Endothelial cell of umbilical vein (primary cell): ENCODE measurements at regions not wholly inside any gene's neighbourhood (a gene's known extent, or its start where the extent isn't known, plus 50 kb on each side); places are given as distances from the start of the nearest gene placed in this dataset.

ENCODE experiments used
- BruUV-seq: library from RNA; stranded (reverse); fragments of 400-500 nt; replicated peaks from 2 replicates; lab custom pipeline; 2021; lab: Mats Ljungman, UMichigan
- CTCF ChIA-PET: fragments of 300-600, 350-600 bp; sonication (Branson Sonifier 250); formaldehyde crosslinking; loops from one replicate; lab custom pipeline; 2021; ENCODE audit warnings: antibody characterized with exemption, inconsistent platforms; lab: Charles Lee
- POLR2A ChIA-PET: fragments of 300-600, 350-600 bp; sonication (Branson Sonifier 250); formaldehyde crosslinking; loops from one replicate; lab custom pipeline; 2021; ENCODE audit warnings: antibody characterized with exemption, inconsistent platforms; lab: Charles Lee
- DNase-seq: peaks from one replicate; pipeline ENCODE4 v3.0.0-alpha.2; 2011; ENCODE audit warnings: low read depth, low spot score
- FAIRE-seq: peaks from 2 replicates; lab custom pipeline; 2011; peaks lifted over from hg19 to GRCh38; lab: Jason Lieb, UNC
- H2AFZ ChIP-seq: 2 replicates; pipeline ENCODE4 v1.6.0; 2012; ENCODE audit warnings: low read depth, low read length, control low read depth, inconsistent platforms
- H3K27ac ChIP-seq: 2 replicates; pipeline ENCODE4 v1.5.1; 2011; ENCODE audit warnings: low read depth, mild to moderate bottlenecking, control low read depth, low read length, moderate library complexity; ENCODE audit not compliant: insufficient read depth
- H3K27me3 ChIP-seq, 2 experiments: 2 replicates each; pipeline versions ENCODE4 v1.6.0 to v1.6.1; 2011; ENCODE audit warnings: low read length in 2 of 2, mixed read lengths in 1 of 2; ENCODE audit not compliant: control insufficient read depth in 2 of 2, insufficient read depth in 2 of 2
- H3K36me3 ChIP-seq, 2 experiments: 2 replicates in 1 of 2; 3 replicates in 1 of 2; pipeline ENCODE4 v1.5.1; 2011; ENCODE audit warnings: low read length in 2 of 2, mild to moderate bottlenecking in 1 of 2, moderate library complexity in 1 of 2; ENCODE audit not compliant: control insufficient read depth in 2 of 2, insufficient read depth in 2 of 2; ENCODE audit errors: extremely low read depth in 1 of 2
- H3K4me1 ChIP-seq: 3 replicates; pipeline ENCODE4 v1.5.1; 2011; ENCODE audit warnings: mild to moderate bottlenecking, low read length; ENCODE audit not compliant: control insufficient read depth, insufficient read depth; ENCODE audit errors: extremely low read depth
- H3K4me2 ChIP-seq: 2 replicates; pipeline ENCODE4 v1.6.1; 2011; ENCODE audit warnings: low read length, control low read depth, mixed read lengths; ENCODE audit not compliant: insufficient read depth
- H3K4me3 ChIP-seq, 3 experiments: fragments of 200-600 bp in 1 of 3; sonication (generic), shearing (Covaris generic) in 1 of 3; replicated peaks in 1 of 3; 2 replicates each; pipeline ENCODE4 v1.5.1; 2011 to 2016; ENCODE audit warnings: control low read depth in 3 of 3, low read length in 3 of 3, mild to moderate bottlenecking in 2 of 3, inconsistent platforms in 1 of 3, low read depth in 1 of 3, moderate library complexity in 1 of 3; ENCODE audit not compliant: insufficient read depth in 1 of 3
- H3K79me2 ChIP-seq: 2 replicates; pipeline ENCODE4 v1.6.0; 2012; ENCODE audit warnings: low read length, inconsistent platforms; ENCODE audit not compliant: control insufficient read depth, insufficient read depth
- H3K9ac ChIP-seq: replicated peaks from 2 replicates; pipeline ENCODE3; 2011; ENCODE audit warnings: low read length, control low read depth; ENCODE audit not compliant: insufficient read depth; ENCODE audit errors: extremely low read depth
- H3K9me1 ChIP-seq: replicated peaks from 3 replicates; pipeline ENCODE4 v1.6.0; 2011; ENCODE audit warnings: mild to moderate bottlenecking, low read length; ENCODE audit not compliant: control insufficient read depth, insufficient read depth; ENCODE audit errors: extremely low read depth
- H3K9me3 ChIP-seq: replicated peaks from 2 replicates; pipeline ENCODE4 v1.5.1; 2012; ENCODE audit warnings: low read length, inconsistent platforms; ENCODE audit not compliant: control insufficient read depth, insufficient read depth
- H4K20me1 ChIP-seq: replicated peaks from 2 replicates; pipeline ENCODE3; 2011; ENCODE audit warnings: mild to moderate bottlenecking, low read length; ENCODE audit not compliant: control insufficient read depth, insufficient read depth; ENCODE audit errors: extremely low read depth
- EZH2 ChIP-seq: IDR thresholded peaks from 2 replicates; pipeline ENCODE4 v1.6.1; 2012; ENCODE audit warnings: borderline replicate concordance, low read depth, mild to moderate bottlenecking, moderate library complexity, low read length, inconsistent platforms; ENCODE audit not compliant: severe bottlenecking
- FOS ChIP-seq: IDR thresholded peaks from 2 replicates; pipeline ENCODE4 v1.6.1; 2011; ENCODE audit warnings: mild to moderate bottlenecking, low read length, moderate library complexity, borderline replicate concordance; ENCODE audit not compliant: insufficient read depth
- GATA2 ChIP-seq: IDR thresholded peaks from 2 replicates; pipeline ENCODE4 v1.7.0; 2011; ENCODE audit warnings: low read depth, mild to moderate bottlenecking, moderate library complexity, mixed read lengths, low read length; ENCODE audit not compliant: insufficient read length, insufficient read depth
- JUN ChIP-seq: IDR thresholded peaks from 2 replicates; pipeline ENCODE4 v1.6.1; 2011; ENCODE audit warnings: borderline replicate concordance, low read depth; ENCODE audit not compliant: insufficient read length, insufficient read depth
- MYC ChIP-seq: IDR thresholded peaks from one replicate; pipeline ENCODE4 v1.6.1; 2011; ENCODE audit warnings: mild to moderate bottlenecking, low read depth, low read length
- POLR2A ChIP-seq: IDR thresholded peaks from 2 replicates; pipeline ENCODE4 v1.6.1; 2012; ENCODE audit warnings: low read depth, mild to moderate bottlenecking, control low read depth, low read length
- POLR2AphosphoS5 ChIP-seq: IDR thresholded peaks from 2 replicates; pipeline ENCODE4 v1.6.1; 2012; ENCODE audit warnings: low read depth, mild to moderate bottlenecking, control low read depth, low read length, moderate library complexity; ENCODE audit not compliant: insufficient read depth
- dilution Hi-C: fragments of 300-500 bp; cut with MboI; formaldehyde crosslinking; loops from one replicate; pipeline ENCODE4 v1.15.0; 2019; ENCODE audit warnings: low sequenced_read_pairs; ENCODE audit not compliant: extremely low pct_ligation_motif_present
- intact Hi-C: fragments of 100-400 bp; cut with micrococcal nuclease; formaldehyde crosslinking; loops from one replicate; pipeline ENCODE4 v1.10.0; 2022
- TF ChIP-seq, protein P1 (sequence below), 2 donors: IDR thresholded peaks; 1 replicate in 1 of 2; 2 replicates in 1 of 2; pipeline ENCODE4 v1.5.1; 2011; ENCODE audit warnings: low read length in 2 of 2, mild to moderate bottlenecking in 2 of 2, moderate library complexity in 2 of 2, control low read depth in 1 of 2, inconsistent platforms in 1 of 2, low read depth in 1 of 2; ENCODE audit not compliant: insufficient read depth in 1 of 2; ENCODE audit errors: extremely low read depth in 1 of 2
- TF ChIP-seq, protein P2 (sequence below): IDR thresholded peaks from 2 replicates; pipeline ENCODE4 v1.6.1; 2011; ENCODE audit not compliant: insufficient read depth, insufficient read length

DNA sequence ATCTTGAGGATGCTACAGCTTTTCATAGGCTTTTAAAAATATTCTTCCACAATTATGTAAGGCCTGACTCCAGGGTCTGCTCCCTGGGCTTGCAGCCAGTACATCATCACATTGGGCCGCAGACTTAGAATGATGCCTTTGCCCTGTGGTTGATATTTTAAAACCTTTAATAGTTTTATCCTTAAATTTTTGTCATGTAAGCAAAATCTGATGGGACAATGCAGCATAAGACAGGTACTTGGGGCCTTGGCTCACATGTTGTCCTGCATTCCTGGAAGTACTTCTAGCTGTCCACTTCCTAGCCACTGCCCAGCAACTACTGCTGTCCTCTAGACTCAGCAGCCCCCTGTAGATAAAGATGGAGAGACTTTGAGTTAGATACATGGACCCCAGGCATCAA, 197.3 kb upstream of the SLITRK3 start:
- no TSS peak for BruUV-seq
- dilution Hi-C loops (no loop called here), intact Hi-C loops (no loop called here)
- no peaks in the 10 kb centered on the region for H3K79me2 ChIP-seq
- no peaks in the 10 kb centered on the region for H4K20me1 ChIP-seq
- no peaks in the 10 kb centered on the region for H3K4me1 ChIP-seq
- FAIRE-seq (no peak), DNase-seq (no peak)
- H2AFZ ChIP-seq: no peak overlapping the region
- H3K4me3 ChIP-seq: no peak overlapping the region
- CTCF ChIA-PET: no interaction called here
- H3K4me2 ChIP-seq: no peak overlapping the region
- H3K9me3 ChIP-seq: peaks cover 4% of the 10 kb centered on the region
- no peak overlapping the region for H3K9ac ChIP-seq
- POLR2A ChIA-PET: no interaction called here
- TF ChIP-seq, protein P1, sequence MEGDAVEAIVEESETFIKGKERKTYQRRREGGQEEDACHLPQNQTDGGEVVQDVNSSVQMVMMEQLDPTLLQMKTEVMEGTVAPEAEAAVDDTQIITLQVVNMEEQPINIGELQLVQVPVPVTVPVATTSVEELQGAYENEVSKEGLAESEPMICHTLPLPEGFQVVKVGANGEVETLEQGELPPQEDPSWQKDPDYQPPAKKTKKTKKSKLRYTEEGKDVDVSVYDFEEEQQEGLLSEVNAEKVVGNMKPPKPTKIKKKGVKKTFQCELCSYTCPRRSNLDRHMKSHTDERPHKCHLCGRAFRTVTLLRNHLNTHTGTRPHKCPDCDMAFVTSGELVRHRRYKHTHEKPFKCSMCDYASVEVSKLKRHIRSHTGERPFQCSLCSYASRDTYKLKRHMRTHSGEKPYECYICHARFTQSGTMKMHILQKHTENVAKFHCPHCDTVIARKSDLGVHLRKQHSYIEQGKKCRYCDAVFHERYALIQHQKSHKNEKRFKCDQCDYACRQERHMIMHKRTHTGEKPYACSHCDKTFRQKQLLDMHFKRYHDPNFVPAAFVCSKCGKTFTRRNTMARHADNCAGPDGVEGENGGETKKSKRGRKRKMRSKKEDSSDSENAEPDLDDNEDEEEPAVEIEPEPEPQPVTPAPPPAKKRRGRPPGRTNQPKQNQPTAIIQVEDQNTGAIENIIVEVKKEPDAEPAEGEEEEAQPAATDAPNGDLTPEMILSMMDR (IDR thresholded peaks at IDR 0.05; ENCODE audit: extremely low read depth in 1 of 2, insufficient read depth in 1 of 2, low read depth in 1 of 2, low read length in 2 of 2): no peak
- TF ChIP-seq FOS (no peak), EZH2 (no peak), JUN (no peak), GATA2 (no peak), POLR2A (no peak), MYC (no peak), POLR2AphosphoS5 (no peak)
- TF ChIP-seq, protein P2, sequence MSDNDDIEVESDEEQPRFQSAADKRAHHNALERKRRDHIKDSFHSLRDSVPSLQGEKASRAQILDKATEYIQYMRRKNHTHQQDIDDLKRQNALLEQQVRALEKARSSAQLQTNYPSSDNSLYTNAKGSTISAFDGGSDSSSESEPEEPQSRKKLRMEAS: no peak
- no peaks in the 10 kb centered on the region for H3K27me3 ChIP-seq
- no peak overlapping the region for H3K27ac ChIP-seq
- no peaks in the 10 kb centered on the region for H3K9me1 ChIP-seq
- no peaks in the 10 kb centered on the region for H3K36me3 ChIP-seq
